H1 (cell line): ENCODE measurements at regions not wholly inside any gene's neighbourhood (a gene's known extent, or its start where the extent isn't known, plus 50 kb on each side); places are given as distances from the start of the nearest gene placed in this dataset.
A peak's percentile ranks its signal among the peaks of the same experiment; 100 is the strongest.

Source experiments
- CTCF ChIA-PET: fragments of 300-600 bp; sonication (Branson Sonifier 250); formaldehyde crosslinking; loops from one replicate; lab custom pipeline; 2021; ENCODE audit not compliant: partially characterized antibody; lab: Charles Lee
- POLR2A ChIA-PET: fragments of 300-600 bp; sonication (Branson Sonifier 250); formaldehyde crosslinking; loops from one replicate; lab custom pipeline; 2021; ENCODE audit warnings: inconsistent platforms; ENCODE audit not compliant: partially characterized antibody; lab: Charles Lee
- DNase-seq, 2 experiments: peaks; one replicate each; pipeline versions ENCODE4 v3.0.0 to v3.0.0-alpha.2; 2010 to 2022; ENCODE audit warnings: low spot score in 2 of 2, low read depth in 1 of 2, mixed read lengths in 1 of 2
- FAIRE-seq: peaks from 2 replicates; lab custom pipeline; 2011; peaks lifted over from hg19 to GRCh38; lab: Jason Lieb, UNC
- H2AFZ ChIP-seq: 2 replicates; pipeline ENCODE4 v1.8.1; 2012; ENCODE audit warnings: low read length, inconsistent platforms
- H2AK5ac ChIP-seq: 2 replicates; pipeline ENCODE4 v1.6.1; 2013; ENCODE audit warnings: low read depth, low read length
- H2BK120ac ChIP-seq: replicated peaks from 2 replicates; pipeline ENCODE3; 2013; ENCODE audit warnings: low read depth, low read length, inconsistent platforms
- H2BK12ac ChIP-seq: 2 replicates; pipeline ENCODE4 v1.6.1; 2013; ENCODE audit warnings: low read depth, low read length
- H2BK15ac ChIP-seq: 2 replicates; pipeline ENCODE4 v1.6.1; 2013; ENCODE audit warnings: low read length
- H2BK20ac ChIP-seq: 2 replicates; pipeline ENCODE4 v1.6.1; 2013; ENCODE audit warnings: low read length
- H2BK5ac ChIP-seq: 2 replicates; pipeline ENCODE4 v1.6.1; 2013; ENCODE audit warnings: low read depth, low read length
- H3K14ac ChIP-seq: 2 replicates; pipeline ENCODE4 v1.6.1; 2013; ENCODE audit warnings: inconsistent platforms; ENCODE audit not compliant: insufficient read length
- H3K18ac ChIP-seq: 2 replicates; pipeline ENCODE4 v1.6.1; 2013; ENCODE audit warnings: low read length; ENCODE audit errors: extremely low read depth
- H3K23ac ChIP-seq: 2 replicates; pipeline ENCODE4 v1.6.1; 2013; ENCODE audit warnings: inconsistent platforms; ENCODE audit not compliant: insufficient read length
- H3K23me2 ChIP-seq: 2 replicates; pipeline ENCODE4 v1.6.1; 2013; ENCODE audit warnings: low read depth, low read length
- H3K27ac ChIP-seq: 2 replicates; pipeline ENCODE4 v1.6.1; 2011; ENCODE audit warnings: low read depth, low read length, inconsistent platforms
- H3K27me3 ChIP-seq, 4 experiments: replicated peaks in 1 of 4; 1 replicate in 1 of 4; 2 replicates in 3 of 4; pipeline versions ENCODE4 v1.6.1 to v1.8.1; 2011 to 2013; ENCODE audit warnings: low read length in 3 of 4, mild to moderate bottlenecking in 3 of 4, inconsistent platforms in 2 of 4, mixed read lengths in 2 of 4, moderate library complexity in 1 of 4; ENCODE audit not compliant: control insufficient read depth in 3 of 4, insufficient read depth in 3 of 4; ENCODE audit errors: extremely low read depth in 1 of 4
- H3K36me3 ChIP-seq, 4 experiments: 2 replicates each; pipeline versions ENCODE4 v1.6.1 to v1.8.1; 2011 to 2013; ENCODE audit warnings: mild to moderate bottlenecking in 4 of 4, low read length in 3 of 4, moderate library complexity in 2 of 4, control low read depth in 1 of 4, inconsistent platforms in 1 of 4; ENCODE audit not compliant: insufficient read depth in 4 of 4, control insufficient read depth in 2 of 4
- H3K4ac ChIP-seq: replicated peaks from 2 replicates; pipeline ENCODE3; 2013; ENCODE audit warnings: low read length, low read depth, mixed read lengths, inconsistent platforms; ENCODE audit not compliant: insufficient read length
- H3K4me1 ChIP-seq, 4 experiments: replicated peaks in 1 of 4; 1 replicate in 1 of 4; 2 replicates in 3 of 4; pipeline versions ENCODE4 v1.6.1 to v1.8.1; 2011 to 2013; ENCODE audit warnings: low read length in 3 of 4, inconsistent platforms in 2 of 4, mixed read lengths in 1 of 4; ENCODE audit not compliant: insufficient read depth in 4 of 4, control insufficient read depth in 3 of 4
- H3K4me2 ChIP-seq, 2 experiments: 2 replicates each; pipeline versions ENCODE4 v1.6.1 to v1.8.1; 2011 to 2013; ENCODE audit warnings: low read depth in 2 of 2, low read length in 2 of 2, control low read depth in 1 of 2, inconsistent platforms in 1 of 2, mild to moderate bottlenecking in 1 of 2; ENCODE audit not compliant: insufficient read depth in 1 of 2
- H3K4me3 ChIP-seq, 4 experiments: fragments of 200-600, 300-600 bp in 1 of 4; sonication (generic), shearing (Covaris generic), sonication (Bioruptor Twin) in 1 of 4; 2 replicates each; pipeline versions ENCODE4 v1.5.1 to v1.8.1; 2011 to 2016; ENCODE audit warnings: low read length in 4 of 4, low read depth in 3 of 4, control low read depth in 2 of 4, inconsistent platforms in 2 of 4, mild to moderate bottlenecking in 2 of 4, mixed read lengths in 1 of 4, moderate library complexity in 1 of 4; ENCODE audit not compliant: insufficient read depth in 2 of 4; ENCODE audit errors: extremely low read depth in 1 of 4
- H3K56ac ChIP-seq: replicated peaks from 2 replicates; pipeline ENCODE3; 2013; ENCODE audit warnings: low read depth, mild to moderate bottlenecking, mixed read lengths, low read length, inconsistent platforms; ENCODE audit not compliant: insufficient read length
- H3K79me1 ChIP-seq: 2 replicates; pipeline ENCODE4 v1.6.1; 2013; ENCODE audit warnings: low read depth, low read length, control low read depth
- H3K79me2 ChIP-seq, 2 experiments: 2 replicates each; pipeline versions ENCODE4 v1.6.1 to v1.8.1; 2012 to 2013; ENCODE audit warnings: low read length in 2 of 2, mild to moderate bottlenecking in 2 of 2, inconsistent platforms in 1 of 2; ENCODE audit not compliant: insufficient read depth in 2 of 2, control insufficient read depth in 1 of 2
- H3K9ac ChIP-seq, 4 experiments: replicated peaks in 1 of 4; 1 replicate in 1 of 4; 2 replicates in 3 of 4; pipeline versions ENCODE4 v1.6.1 to v1.8.1; 2011 to 2013; ENCODE audit warnings: low read depth in 3 of 4, low read length in 3 of 4, control low read depth in 2 of 4, mild to moderate bottlenecking in 2 of 4, moderate library complexity in 2 of 4, inconsistent platforms in 1 of 4; ENCODE audit errors: extremely low read depth in 1 of 4
- H3K9me3 ChIP-seq, 2 experiments: 2 replicates each; pipeline versions ENCODE4 v1.6.1 to v1.8.1; 2012 to 2013; ENCODE audit warnings: mild to moderate bottlenecking in 2 of 2, moderate library complexity in 2 of 2, control low read depth in 1 of 2, inconsistent platforms in 1 of 2, low read depth in 1 of 2, low read length in 1 of 2, mixed read lengths in 1 of 2; ENCODE audit not compliant: insufficient read depth in 2 of 2
- H4K20me1 ChIP-seq, 2 experiments: replicated peaks in 1 of 2; 2 replicates each; pipeline versions ENCODE3 to v1.8.1; 2011 to 2013; ENCODE audit warnings: inconsistent platforms in 2 of 2, low read length in 2 of 2, mild to moderate bottlenecking in 1 of 2; ENCODE audit not compliant: insufficient read depth in 2 of 2, control insufficient read depth in 1 of 2
- H4K5ac ChIP-seq: 2 replicates; pipeline ENCODE4 v1.6.1; 2013; ENCODE audit warnings: low read length, low read depth, mixed read lengths, inconsistent platforms; ENCODE audit not compliant: insufficient read length
- H4K8ac ChIP-seq: 2 replicates; pipeline ENCODE4 v1.8.0; 2013; ENCODE audit warnings: mild to moderate bottlenecking, moderate library complexity, low read length, inconsistent platforms; ENCODE audit not compliant: insufficient read depth; ENCODE audit errors: extremely low read depth
- H4K91ac ChIP-seq: replicated peaks from 2 replicates; pipeline ENCODE3; 2013; ENCODE audit warnings: low read length, mixed read lengths, inconsistent platforms; ENCODE audit not compliant: insufficient read length
- CEBPB ChIP-seq: IDR thresholded peaks from 2 replicates; pipeline ENCODE4 v1.6.1; 2012; ENCODE audit warnings: low read depth, low read length
- WGBS, 2 experiments: shearing (Covaris generic) in 1 of 2; methylation state at CpG; one replicate each; pipeline versions ENCODE4 v1.1.6 to v1.1.7; 2013 to 2015; ENCODE audit warnings: low lambda C conversion rate in 2 of 2, mixed read lengths in 2 of 2, inconsistent platforms in 1 of 2, low coverage in 1 of 2, missing lambda C conversion rate in 1 of 2; ENCODE audit not compliant: insufficient replicate concordance in 2 of 2, insufficient coverage in 1 of 2, insufficient read length in 1 of 2; ENCODE audit errors: extremely low coverage in 1 of 2, missing lambda C conversion rate in 1 of 2; 5-methylcytosine and 5-hydroxymethylcytosine counted together

- ChIA-PET POLR2A (interaction anchor here (1.2 kb wide), 1 partner anchor 145 kb away, joined by 3 read pairs; no protein-coding TSS in a partner anchor), CTCF (interaction anchor here (0.6 to 1.5 kb wide), 3 partner anchors 12 to 327 kb away, joined by 3 to 4 read pairs (median 4); no protein-coding TSS in a partner anchor)
- Histone ChIP-seq H3K79me1 (no peaks in the 10 kb centered on the region), H3K9me3 (no peaks in the 10 kb centered on the region), H3K9ac (no peak overlapping the region), H2BK15ac (no peak overlapping the region), H3K56ac (no peak overlapping the region), H2BK20ac (no peak overlapping the region), H3K4me3 (no peak overlapping the region), H2BK5ac (no peak overlapping the region), H4K91ac (no peak overlapping the region), H3K79me2 (no peaks in the 10 kb centered on the region), H4K5ac (no peak overlapping the region), H3K36me3 (no peaks in the 10 kb centered on the region), H2BK12ac (no peak overlapping the region), H3K4me1 (no peaks in the 10 kb centered on the region), H2AFZ (no peak overlapping the region), H3K23me2 (no peaks in the 10 kb centered on the region), H3K14ac (no peak overlapping the region), H2AK5ac (no peak overlapping the region), H3K27me3 (no peaks in the 10 kb centered on the region), H2BK120ac (no peak overlapping the region), H4K20me1 (no peaks in the 10 kb centered on the region), H3K23ac (no peak overlapping the region), H3K18ac (no peak overlapping the region), H4K8ac (no peak overlapping the region), H3K4ac (no peak overlapping the region), H3K4me2 (no peak overlapping the region), H3K27ac (no peak overlapping the region)
- DNase-seq (no peak), FAIRE-seq (no peak)
- 88% methylated on average over 7 of the region's 7 CpGs; no CpG with 5 or more reads in 1 of the 2 experiments for WGBS, 2 experiments
- 0 out of 2 replicates have a peak, but pooled peaks have one; percentile 12 for TF ChIP-seq CEBPB
Measured at GRCh38 chr1:192954705-192955265, 104.4 kb downstream of the UCHL5 start.
